GM19372 (cell line): ENCODE measurements at regions not wholly inside any gene's neighbourhood (a gene's known extent, or its start where the extent isn't known, plus 50 kb on each side); places are given as distances from the start of the nearest gene placed in this dataset.

ENCODE experiments used
- ATAC-seq: cut with Tn5 transposase; IDR thresholded peaks from one replicate; pipeline ENCODE4 v1.9.1; 2021; ENCODE audit warnings: mild to moderate bottlenecking, low read depth, moderate library complexity; ENCODE audit not compliant: unreplicated experiment

GRCh38 chr2:143981428-143981827 is 538.5 kb downstream of the ZEB2 start:
- no peak for ATAC-seq

- ATAC-seq = no peak
Observed at GRCh38 chr2:143977356-143977755, 542.6 kb downstream of the ZEB2 start.

GRCh38 chr2:143975216-143975615 is 544.7 kb downstream of the ZEB2 start:
- ATAC-seq = no peak

GRCh38 chr2:143974262-143974661 is 545.7 kb downstream of the ZEB2 start:
- no peak for ATAC-seq

GRCh38 chr2:143968860-143969259 is 551.1 kb downstream of the ZEB2 start:
- no peak for ATAC-seq

- no peak for ATAC-seq
Observed at GRCh38 chr2:143968360-143968759, 551.6 kb downstream of the ZEB2 start.

- ATAC-seq = no peak
Observed at GRCh38 chr2:143965493-143966164, 554.3 kb downstream of the ZEB2 start.

- ATAC-seq = no peak
Observed at GRCh38 chr2:143964891-143965290, 555.0 kb downstream of the ZEB2 start.

GRCh38 chr2:143960177-143960576 is 559.7 kb downstream of the ZEB2 start:
- ATAC-seq = no peak

GRCh38 chr2:143957321-143957720 is 562.6 kb downstream of the ZEB2 start:
- ATAC-seq = no peak

- no peak for ATAC-seq
Observed at GRCh38 chr2:143955401-143956065, 564.4 kb downstream of the ZEB2 start.

- ATAC-seq = no peak
Observed at GRCh38 chr2:143954844-143955243, 565.1 kb downstream of the ZEB2 start.

- ATAC-seq = no peak
Observed at GRCh38 chr2:143954186-143954585, 565.7 kb downstream of the ZEB2 start.

- ATAC-seq = no peak
Observed at GRCh38 chr2:143953451-143954030, 566.4 kb downstream of the ZEB2 start.

- ATAC-seq = no peak
Observed at GRCh38 chr2:143952536-143952935, 567.4 kb downstream of the ZEB2 start.

GRCh38 chr2:143950704-143951103 is 569.2 kb downstream of the ZEB2 start:
- ATAC-seq = no peak

GRCh38 chr2:143949121-143949848 is 570.6 kb downstream of the ZEB2 start:
- ATAC-seq = no peak

GRCh38 chr2:143948710-143949109 is 571.2 kb downstream of the ZEB2 start:
- no peak for ATAC-seq

- ATAC-seq = no peak
Observed at GRCh38 chr2:143946436-143947391, 573.2 kb downstream of the ZEB2 start.

- ATAC-seq = no peak
Observed at GRCh38 chr2:143942486-143942885, 577.4 kb downstream of the ZEB2 start.
